Activated CD4-positive, alpha-beta memory T cell treated with anti-CD3 and anti-CD28 coated beads for 36 hours (primary cell): ENCODE measurements at regions not wholly inside any gene's neighbourhood (a gene's known extent, or its start where the extent isn't known, plus 50 kb on each side); places are given as distances from the start of the nearest gene placed in this dataset.

ENCODE experiments used
- CTCF ChIA-PET: fragments of 350-600 bp; sonication (Branson Sonifier 250); formaldehyde crosslinking; loops from one replicate; lab custom pipeline; 2021; ENCODE audit warnings: antibody characterized with exemption, inconsistent platforms; lab: Charles Lee
- POLR2A ChIA-PET: fragments of 350-600 bp; sonication (Branson Sonifier 250); formaldehyde crosslinking; loops from one replicate; lab custom pipeline; 2021; ENCODE audit warnings: antibody characterized with exemption; lab: Charles Lee
- DNase-seq: peaks from one replicate; pipeline ENCODE4 v3.0.0-alpha.2; 2020
- H3K27ac Mint-ChIP-seq: one replicate; pipeline ENCODE4 v1.8.0; 2021; ENCODE audit warnings: mixed read lengths
- H3K27me3 Mint-ChIP-seq: one replicate; pipeline ENCODE4 v1.8.0; 2021; ENCODE audit warnings: mixed read lengths
- H3K36me3 Mint-ChIP-seq: one replicate; pipeline ENCODE4 v1.8.0; 2021; ENCODE audit warnings: mixed read lengths
- H3K4me1 Mint-ChIP-seq: one replicate; pipeline ENCODE4 v1.8.0; 2021; ENCODE audit warnings: low read depth, mixed read lengths
- H3K4me3 Mint-ChIP-seq: one replicate; pipeline ENCODE4 v1.8.0; 2021; ENCODE audit warnings: mild to moderate bottlenecking, mixed read lengths
- H3K9me3 Mint-ChIP-seq: one replicate; pipeline ENCODE4 v1.8.0; 2021; ENCODE audit warnings: mixed read lengths
- intact Hi-C: fragments of 100-400 bp; cut with micrococcal nuclease; formaldehyde crosslinking; loops from one replicate; pipeline ENCODE4 v1.15.1; 2023

- no peak for DNase-seq
- no peaks in the 10 kb centered on the region for H3K36me3 Mint-ChIP-seq
- intact Hi-C loops, result no loop called here
- peaks cover 3% of the 10 kb centered on the region for H3K27me3 Mint-ChIP-seq
- ChIA-PET CTCF (no interaction called here), POLR2A (no interaction called here)
- H3K9me3 Mint-ChIP-seq, result no peaks in the 10 kb centered on the region
- no peak overlapping the region for H3K4me3 Mint-ChIP-seq
- no peak overlapping the region for H3K27ac Mint-ChIP-seq
- H3K4me1 Mint-ChIP-seq, result no peaks in the 10 kb centered on the region
Observed at GRCh38 chr14:51145246-51145645, 50.3 kb upstream of the TRIM9 start.

DNA sequence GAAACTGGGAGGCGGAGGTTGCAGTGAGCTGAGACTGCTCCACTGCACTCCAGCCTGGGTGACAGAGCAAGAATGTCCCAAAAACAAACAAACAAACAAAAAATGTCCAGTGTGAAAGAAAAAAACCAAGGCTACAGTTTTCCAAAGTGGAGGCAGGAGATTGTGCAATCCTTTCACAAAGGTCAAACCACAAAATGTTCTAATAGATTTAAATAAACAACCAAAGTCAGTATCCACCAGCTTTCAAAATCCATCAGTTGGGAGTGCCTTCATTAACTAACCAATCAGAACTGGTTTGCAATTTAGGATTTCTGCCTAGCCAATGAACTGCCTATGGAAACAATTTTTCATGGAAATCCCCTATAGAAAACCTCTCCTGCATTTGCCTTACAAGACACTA lies 52.3 kb upstream of the TRIM9 start:
- H3K27me3 Mint-ChIP-seq, result peaks cover 3% of the 10 kb centered on the region
- CTCF ChIA-PET, result no interaction called here
- no peak overlapping the region for H3K27ac Mint-ChIP-seq
- no peak for DNase-seq
- POLR2A ChIA-PET, result no interaction called here
- H3K4me3 Mint-ChIP-seq, result no peak overlapping the region
- H3K9me3 Mint-ChIP-seq, result no peaks in the 10 kb centered on the region
- no peaks in the 10 kb centered on the region for H3K36me3 Mint-ChIP-seq
- intact Hi-C loops, result no loop called here
- no peaks in the 10 kb centered on the region for H3K4me1 Mint-ChIP-seq

- intact Hi-C loops, result no loop called here
- H3K4me1 Mint-ChIP-seq, result no peaks in the 10 kb centered on the region
- no peak for DNase-seq
- CTCF ChIA-PET, result interaction anchor here (1.0 kb wide), 1 partner anchor 621 kb away, joined by 4 read pairs; no protein-coding TSS in a partner anchor
- no peaks in the 10 kb centered on the region for H3K36me3 Mint-ChIP-seq
- POLR2A ChIA-PET, result no interaction called here
- H3K9me3 Mint-ChIP-seq, result no peaks in the 10 kb centered on the region
- no peak overlapping the region for H3K4me3 Mint-ChIP-seq
- no peak overlapping the region for H3K27ac Mint-ChIP-seq
- H3K27me3 Mint-ChIP-seq, result no peaks in the 10 kb centered on the region
Observed at GRCh38 chr14:51155326-51155725, 60.4 kb upstream of the TRIM9 start.

DNA sequence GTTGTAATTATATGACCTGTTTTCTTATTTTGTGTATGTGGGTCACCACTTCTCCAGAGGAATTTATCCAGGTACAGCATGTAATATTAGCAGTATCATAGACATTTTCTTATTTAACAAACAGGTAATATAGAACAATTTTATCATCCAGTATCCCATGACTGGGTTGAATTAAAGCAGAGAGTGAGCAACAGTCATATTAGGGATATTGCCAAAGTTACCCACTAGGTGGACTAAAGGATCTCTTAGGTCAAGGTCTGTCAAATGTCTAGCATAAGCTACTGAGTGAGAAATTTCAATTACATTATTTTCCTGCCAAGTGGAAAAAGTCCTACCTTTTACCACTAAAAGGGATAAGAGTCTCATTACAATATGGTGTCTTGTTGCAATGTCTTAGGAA lies 62.1 kb upstream of the TRIM9 start:
- Mint-ChIP-seq H3K27ac (no peak overlapping the region), H3K9me3 (no peaks in the 10 kb centered on the region), H3K4me1 (no peaks in the 10 kb centered on the region), H3K4me3 (no peak overlapping the region), H3K36me3 (no peaks in the 10 kb centered on the region), H3K27me3 (no peaks in the 10 kb centered on the region)
- DNase-seq, result no peak
- POLR2A ChIA-PET, result no interaction called here
- CTCF ChIA-PET, result no interaction called here
- intact Hi-C loops, result no loop called here

GRCh38 chr14:51160871-51161270 lies 66.0 kb upstream of the TRIM9 start:
- H3K4me1 Mint-ChIP-seq, result no peaks in the 10 kb centered on the region
- no peak overlapping the region for H3K4me3 Mint-ChIP-seq
- H3K36me3 Mint-ChIP-seq, result no peaks in the 10 kb centered on the region
- H3K9me3 Mint-ChIP-seq, result no peaks in the 10 kb centered on the region
- no peak for DNase-seq
- H3K27ac Mint-ChIP-seq, result no peak overlapping the region
- ChIA-PET POLR2A (no interaction called here), CTCF (no interaction called here)
- no peaks in the 10 kb centered on the region for H3K27me3 Mint-ChIP-seq
- intact Hi-C loops, result no loop called here

GRCh38 chr14:51165415-51165814 lies 70.5 kb upstream of the TRIM9 start:
- Mint-ChIP-seq H3K27me3 (no peaks in the 10 kb centered on the region), H3K27ac (no peak overlapping the region), H3K36me3 (no peaks in the 10 kb centered on the region), H3K4me3 (no peak overlapping the region), H3K4me1 (peaks cover 5% of the 10 kb centered on the region), H3K9me3 (no peaks in the 10 kb centered on the region)
- no peak for DNase-seq
- CTCF ChIA-PET, result no interaction called here
- POLR2A ChIA-PET, result no interaction called here
- intact Hi-C loops, result no loop called here

GRCh38 chr14:51167587-51168214 lies 72.3 kb upstream of the TMX1 start:
- Mint-ChIP-seq H3K9me3 (no peaks in the 10 kb centered on the region), H3K4me3 (no peak overlapping the region), H3K27me3 (no peaks in the 10 kb centered on the region), H3K36me3 (no peaks in the 10 kb centered on the region), H3K27ac (no peak overlapping the region), H3K4me1 (peaks cover 5% of the 10 kb centered on the region)
- ChIA-PET POLR2A (no interaction called here), CTCF (no interaction called here)
- intact Hi-C loops, result no loop called here
- DNase-seq, result no peak

- H3K27ac Mint-ChIP-seq, result no peak overlapping the region
- no peak overlapping the region for H3K4me3 Mint-ChIP-seq
- intact Hi-C loops, result no loop called here
- POLR2A ChIA-PET, result no interaction called here
- peaks cover 5% of the 10 kb centered on the region for H3K4me1 Mint-ChIP-seq
- no peaks in the 10 kb centered on the region for H3K9me3 Mint-ChIP-seq
- H3K27me3 Mint-ChIP-seq, result no peaks in the 10 kb centered on the region
- CTCF ChIA-PET, result no interaction called here
- no peaks in the 10 kb centered on the region for H3K36me3 Mint-ChIP-seq
- DNase-seq, result no peak
Observed at GRCh38 chr14:51168215-51168613, 71.8 kb upstream of the TMX1 start.

DNA sequence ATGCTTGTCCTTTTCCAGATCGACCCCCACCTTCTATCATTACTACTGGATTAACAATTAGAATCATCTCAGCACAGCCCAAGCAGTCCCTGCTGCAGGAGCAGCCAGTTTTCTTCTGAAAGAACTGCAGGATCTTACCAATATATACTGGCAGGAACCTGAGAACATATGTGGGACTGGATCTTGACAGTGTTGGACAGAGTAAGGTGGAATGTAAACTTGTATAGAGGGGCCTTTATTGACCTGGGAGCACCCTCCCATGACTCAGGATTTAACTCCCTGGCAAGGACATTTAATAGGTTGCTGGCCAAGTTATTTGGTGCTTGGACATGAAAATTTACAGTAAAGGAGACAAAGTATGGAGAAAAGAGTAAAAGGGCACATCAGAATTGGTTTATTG lies 66.2 kb upstream of the TMX1 start:
- CTCF ChIA-PET, result no interaction called here
- no peak overlapping the region for H3K4me3 Mint-ChIP-seq
- no peaks in the 10 kb centered on the region for H3K4me1 Mint-ChIP-seq
- H3K9me3 Mint-ChIP-seq, result no peaks in the 10 kb centered on the region
- no peak overlapping the region for H3K27ac Mint-ChIP-seq
- intact Hi-C loops, result no loop called here
- no peaks in the 10 kb centered on the region for H3K36me3 Mint-ChIP-seq
- H3K27me3 Mint-ChIP-seq, result peaks cover 4% of the 10 kb centered on the region
- POLR2A ChIA-PET, result no interaction called here
- DNase-seq, result no peak

- H3K4me1 Mint-ChIP-seq, result no peaks in the 10 kb centered on the region
- no peaks in the 10 kb centered on the region for H3K36me3 Mint-ChIP-seq
- peaks cover 4% of the 10 kb centered on the region for H3K27me3 Mint-ChIP-seq
- intact Hi-C loops, result no loop called here
- no peak overlapping the region for H3K27ac Mint-ChIP-seq
- no peak overlapping the region for H3K4me3 Mint-ChIP-seq
- DNase-seq, result no peak
- H3K9me3 Mint-ChIP-seq, result no peaks in the 10 kb centered on the region
- ChIA-PET POLR2A (no interaction called here), CTCF (no interaction called here)
Observed at GRCh38 chr14:51176839-51177238, 63.2 kb upstream of the TMX1 start.

- POLR2A ChIA-PET, result no interaction called here
- intact Hi-C loops, result no loop called here
- no peak overlapping the region for H3K4me3 Mint-ChIP-seq
- no peaks in the 10 kb centered on the region for H3K36me3 Mint-ChIP-seq
- no peaks in the 10 kb centered on the region for H3K4me1 Mint-ChIP-seq
- no peak overlapping the region for H3K27ac Mint-ChIP-seq
- DNase-seq, result no peak
- CTCF ChIA-PET, result no interaction called here
- no peaks in the 10 kb centered on the region for H3K9me3 Mint-ChIP-seq
- peaks cover 3% of the 10 kb centered on the region for H3K27me3 Mint-ChIP-seq
Observed at GRCh38 chr14:51180577-51180976, 59.5 kb upstream of the TMX1 start.

GRCh38 chr14:51182131-51182565 lies 57.9 kb upstream of the TMX1 start:
- ChIA-PET CTCF (no interaction called here), POLR2A (no interaction called here)
- no peaks in the 10 kb centered on the region for H3K4me1 Mint-ChIP-seq
- H3K27ac Mint-ChIP-seq, result no peak overlapping the region
- no peak overlapping the region for H3K4me3 Mint-ChIP-seq
- no peaks in the 10 kb centered on the region for H3K36me3 Mint-ChIP-seq
- H3K27me3 Mint-ChIP-seq, result peaks cover 1% of the 10 kb centered on the region
- no peak for DNase-seq
- no peaks in the 10 kb centered on the region for H3K9me3 Mint-ChIP-seq
- intact Hi-C loops, result no loop called here

GRCh38 chr14:51185180-51185579 lies 54.9 kb upstream of the TMX1 start:
- intact Hi-C loops, result no loop called here
- peak; percentile 22 for DNase-seq
- Mint-ChIP-seq H3K4me3 (no peak overlapping the region), H3K4me1 (no peaks in the 10 kb centered on the region), H3K36me3 (no peaks in the 10 kb centered on the region), H3K9me3 (no peaks in the 10 kb centered on the region), H3K27ac (no peak overlapping the region), H3K27me3 (peaks cover 1% of the 10 kb centered on the region)
- ChIA-PET CTCF (no interaction called here), POLR2A (no interaction called here)
